ENCODE measurements at regions not wholly inside any gene's neighbourhood (a gene's known extent, or its start where the extent isn't known, plus 50 kb on each side); places are given as distances from the start of the nearest gene placed in this dataset.

DNA sequence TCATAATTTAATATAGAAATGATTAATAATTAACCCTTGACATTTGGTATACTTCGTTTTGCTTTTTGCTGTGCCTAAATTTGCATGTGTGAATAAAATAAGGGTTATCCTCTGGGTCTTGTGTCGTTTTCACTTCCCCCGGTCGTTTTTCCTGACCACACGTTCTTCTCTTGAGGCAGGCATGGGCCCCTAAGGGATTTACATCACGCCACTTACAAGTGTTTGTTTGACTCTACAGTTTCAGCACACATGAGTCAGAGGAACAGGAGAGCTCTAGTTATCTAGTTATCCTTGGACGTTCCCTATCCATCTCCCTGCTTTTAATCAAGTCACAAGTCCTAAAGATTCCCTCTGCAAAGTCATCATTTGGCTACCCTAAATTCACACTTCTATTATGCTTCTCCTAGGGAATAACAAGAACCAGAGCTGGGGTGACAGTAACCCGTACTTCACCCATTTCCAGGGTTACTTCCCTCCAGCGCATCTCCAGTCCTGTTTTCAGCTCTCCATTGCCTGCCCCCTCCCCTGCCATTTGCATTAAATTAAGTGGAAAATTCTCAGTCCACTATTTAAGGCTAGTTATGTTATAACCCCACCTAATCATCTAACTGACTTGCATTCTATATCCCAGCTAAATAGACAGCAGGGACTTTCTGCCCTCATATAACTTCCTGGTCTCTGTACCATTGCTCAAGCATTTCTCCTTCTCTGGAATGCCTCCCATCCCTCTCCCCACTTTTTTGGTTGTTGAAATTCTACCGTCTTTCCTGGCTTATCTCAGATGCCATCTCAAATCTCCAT is 206.9 kb downstream of the PTEN start:
- no peaks in the 10 kb centered on the region for H3K27me3 ChIP-seq (replicated peaks; ENCODE audit: insufficient read depth, low read depth, low read length, poor library complexity)
- H3K36me3 ChIP-seq (ENCODE audit: insufficient read depth, low read length, poor library complexity, severe bottlenecking): no peaks in the 10 kb centered on the region
- no TSS peak for BruUV-seq (replicated peaks)
- no peak overlapping the region for H3K4me3 ChIP-seq (ENCODE audit: low read depth, low read length, poor library complexity, severe bottlenecking)
- no peak overlapping the region for H3K27ac ChIP-seq (ENCODE audit: low read depth, low read length, poor library complexity, severe bottlenecking)
- no peaks in the 10 kb centered on the region for H3K4me1 ChIP-seq (ENCODE audit: insufficient read depth, low read length, poor library complexity, severe bottlenecking)
- intact Hi-C loops (cut with micrococcal nuclease; ENCODE audit: unreplicated experiment): no loop called here
- TF ChIP-seq, protein P1, sequence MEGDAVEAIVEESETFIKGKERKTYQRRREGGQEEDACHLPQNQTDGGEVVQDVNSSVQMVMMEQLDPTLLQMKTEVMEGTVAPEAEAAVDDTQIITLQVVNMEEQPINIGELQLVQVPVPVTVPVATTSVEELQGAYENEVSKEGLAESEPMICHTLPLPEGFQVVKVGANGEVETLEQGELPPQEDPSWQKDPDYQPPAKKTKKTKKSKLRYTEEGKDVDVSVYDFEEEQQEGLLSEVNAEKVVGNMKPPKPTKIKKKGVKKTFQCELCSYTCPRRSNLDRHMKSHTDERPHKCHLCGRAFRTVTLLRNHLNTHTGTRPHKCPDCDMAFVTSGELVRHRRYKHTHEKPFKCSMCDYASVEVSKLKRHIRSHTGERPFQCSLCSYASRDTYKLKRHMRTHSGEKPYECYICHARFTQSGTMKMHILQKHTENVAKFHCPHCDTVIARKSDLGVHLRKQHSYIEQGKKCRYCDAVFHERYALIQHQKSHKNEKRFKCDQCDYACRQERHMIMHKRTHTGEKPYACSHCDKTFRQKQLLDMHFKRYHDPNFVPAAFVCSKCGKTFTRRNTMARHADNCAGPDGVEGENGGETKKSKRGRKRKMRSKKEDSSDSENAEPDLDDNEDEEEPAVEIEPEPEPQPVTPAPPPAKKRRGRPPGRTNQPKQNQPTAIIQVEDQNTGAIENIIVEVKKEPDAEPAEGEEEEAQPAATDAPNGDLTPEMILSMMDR (conservative IDR thresholded peaks at IDR 0.05; ENCODE audit: low read depth, low read length): no peak
- no peak for TF ChIP-seq EZH2 (IDR thresholded peaks at IDR 0.05; ENCODE audit: borderline replicate concordance, low read depth, low read length, poor library complexity, severe bottlenecking)
- DNase-seq (ENCODE audit: low spot score): no peak
- ChIA-PET CTCF (no interaction called here), POLR2A (ENCODE audit: low non-redundant PET) (no interaction called here)
- no peaks in the 10 kb centered on the region for H3K9me3 ChIP-seq (ENCODE audit: low read depth, low read length, poor library complexity, severe bottlenecking)

DNA sequence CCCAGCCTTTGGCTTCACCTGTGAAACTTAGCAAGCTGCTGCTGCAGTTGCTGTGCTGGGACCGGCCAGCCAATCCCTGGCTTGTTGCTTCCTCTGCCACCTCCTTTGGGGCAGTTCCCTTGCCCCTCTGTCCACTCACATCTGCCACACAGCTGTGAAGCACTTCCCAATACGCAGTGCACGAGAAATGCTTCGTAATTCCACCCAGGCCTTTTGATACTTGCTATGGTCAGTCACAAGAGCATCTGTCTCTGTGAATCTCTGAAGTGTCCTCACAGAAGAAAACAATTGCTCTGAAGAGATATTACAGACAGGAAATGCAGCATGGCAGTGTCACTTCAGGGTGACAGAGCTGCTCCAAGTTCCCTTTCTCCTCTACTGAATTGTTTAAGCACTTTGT is 208.5 kb downstream of the PTEN start:
- H3K9me3 ChIP-seq (ENCODE audit: low read depth, low read length, poor library complexity, severe bottlenecking): no peaks in the 10 kb centered on the region
- intact Hi-C loops (cut with micrococcal nuclease; ENCODE audit: unreplicated experiment): no loop called here
- POLR2A ChIA-PET (ENCODE audit: low non-redundant PET): no interaction called here
- no peak overlapping the region for H3K4me3 ChIP-seq (ENCODE audit: low read depth, low read length, poor library complexity, severe bottlenecking)
- H3K4me1 ChIP-seq (ENCODE audit: insufficient read depth, low read length, poor library complexity, severe bottlenecking): no peaks in the 10 kb centered on the region
- BruUV-seq (replicated peaks): no TSS peak
- no peak overlapping the region for H3K27ac ChIP-seq (ENCODE audit: low read depth, low read length, poor library complexity, severe bottlenecking)
- H3K36me3 ChIP-seq (ENCODE audit: insufficient read depth, low read length, poor library complexity, severe bottlenecking): no peaks in the 10 kb centered on the region
- H3K27me3 ChIP-seq (replicated peaks; ENCODE audit: insufficient read depth, low read depth, low read length, poor library complexity): no peaks in the 10 kb centered on the region
- CTCF ChIA-PET: no interaction called here
- no peak for DNase-seq (ENCODE audit: low spot score)
- TF ChIP-seq EZH2 (IDR thresholded peaks at IDR 0.05; ENCODE audit: borderline replicate concordance, low read depth, low read length, poor library complexity, severe bottlenecking): no peak
- TF ChIP-seq, protein P1 (conservative IDR thresholded peaks at IDR 0.05; ENCODE audit: low read depth, low read length): no peak

DNA sequence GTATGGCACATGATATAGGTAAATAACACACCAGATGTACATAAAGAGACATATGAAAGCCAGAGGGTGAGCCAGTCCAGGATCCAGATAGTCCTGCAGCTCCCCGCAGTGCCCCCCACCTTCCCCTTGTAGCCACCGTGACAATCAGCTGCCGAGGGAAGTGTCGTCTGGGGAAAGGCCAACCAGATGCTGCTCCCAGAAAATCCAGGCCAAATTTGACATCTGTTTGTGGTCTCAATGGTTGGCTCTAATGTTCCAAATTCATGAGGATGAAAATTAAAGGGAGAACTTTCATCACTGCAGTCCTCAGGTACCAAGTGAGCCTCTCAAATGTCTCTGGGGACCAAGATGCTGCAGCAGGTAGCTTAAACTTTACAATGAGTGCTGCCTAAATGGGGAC is 210.3 kb downstream of the PTEN start:
- BruUV-seq (replicated peaks): no TSS peak
- no peak overlapping the region for H3K4me3 ChIP-seq (ENCODE audit: low read depth, low read length, poor library complexity, severe bottlenecking)
- TF ChIP-seq, protein P1 (conservative IDR thresholded peaks at IDR 0.05; ENCODE audit: low read depth, low read length): no peak
- TF ChIP-seq EZH2 (IDR thresholded peaks at IDR 0.05; ENCODE audit: borderline replicate concordance, low read depth, low read length, poor library complexity, severe bottlenecking): no peak
- ChIA-PET POLR2A (ENCODE audit: low non-redundant PET) (interaction anchor here (0.5 kb wide), 1 partner anchor 481 kb away, joined by 3 read pairs; no protein-coding TSS in a partner anchor), CTCF (no interaction called here)
- no peaks in the 10 kb centered on the region for H3K4me1 ChIP-seq (ENCODE audit: insufficient read depth, low read length, poor library complexity, severe bottlenecking)
- H3K27ac ChIP-seq (ENCODE audit: low read depth, low read length, poor library complexity, severe bottlenecking): no peak overlapping the region
- H3K9me3 ChIP-seq (ENCODE audit: low read depth, low read length, poor library complexity, severe bottlenecking): no peaks in the 10 kb centered on the region
- H3K27me3 ChIP-seq (replicated peaks; ENCODE audit: insufficient read depth, low read depth, low read length, poor library complexity): no peaks in the 10 kb centered on the region
- DNase-seq (ENCODE audit: low spot score): no peak
- intact Hi-C loops (cut with micrococcal nuclease; ENCODE audit: unreplicated experiment): no loop called here
- H3K36me3 ChIP-seq (ENCODE audit: insufficient read depth, low read length, poor library complexity, severe bottlenecking): no peaks in the 10 kb centered on the region

Measured in A673 (cell line).